Lung (tissue), 11 donors: ENCODE measurements at regions not wholly inside any gene's neighbourhood (a gene's known extent, or its start where the extent isn't known, plus 50 kb on each side); places are given as distances from the start of the nearest gene placed in this dataset.

Experiments
- ATAC-seq: fragments of 200-7000 bp; cut with Tn5 transposase; one replicate; pipeline ENCODE4 v1.9.1; 2020; ENCODE audit warnings: moderate number of reproducible peaks; ENCODE audit not compliant: insufficient read depth, low FRiP score
- DNase-seq, 3 donors: peaks; one replicate each; pipeline ENCODE4 v3.0.0-alpha.2; 2013 to 2017
- H3K27ac ChIP-seq, 2 donors: one replicate each; pipeline ENCODE4 v1.5.1; 2013; ENCODE audit warnings: mild to moderate bottlenecking in 2 of 2, moderate library complexity in 2 of 2, control low read depth in 1 of 2, inconsistent platforms in 1 of 2, low read depth in 1 of 2, low read length in 1 of 2
- H3K27me3 ChIP-seq, 3 donors: one replicate each; pipeline ENCODE4 v1.5.1; 2013; ENCODE audit warnings: low read length in 2 of 3; ENCODE audit not compliant: control insufficient read depth in 3 of 3, insufficient read depth in 3 of 3
- H3K36me3 ChIP-seq, 4 donors: one replicate each; pipeline ENCODE4 v1.5.1; 2013; ENCODE audit warnings: low read length in 4 of 4, mild to moderate bottlenecking in 1 of 4, moderate library complexity in 1 of 4; ENCODE audit not compliant: control insufficient read depth in 4 of 4, insufficient read depth in 4 of 4
- H3K4me1 ChIP-seq, 5 donors: one replicate each; pipeline ENCODE4 v1.5.1; 2013; ENCODE audit warnings: low read length in 5 of 5, mild to moderate bottlenecking in 2 of 5, moderate library complexity in 1 of 5; ENCODE audit not compliant: control insufficient read depth in 5 of 5, insufficient read depth in 5 of 5
- H3K4me3 ChIP-seq: one replicate; pipeline ENCODE4 v1.5.1; 2013; ENCODE audit warnings: mild to moderate bottlenecking, control low read depth, moderate library complexity
- H3K9ac ChIP-seq, 2 donors: one replicate each; pipeline ENCODE4 v1.5.1; 2013; ENCODE audit warnings: low read length in 2 of 2, control low read depth in 1 of 2; ENCODE audit not compliant: insufficient read depth in 1 of 2
- H3K9me3 ChIP-seq, 4 donors: one replicate each; pipeline ENCODE4 v1.5.1; 2013; ENCODE audit warnings: low read length in 3 of 4, mild to moderate bottlenecking in 1 of 4, moderate library complexity in 1 of 4; ENCODE audit not compliant: control insufficient read depth in 4 of 4, insufficient read depth in 3 of 4
- CTCF ChIP-seq: IDR thresholded peaks from 2 replicates; pipeline ENCODE4 v1.5.1; 2012; ENCODE audit warnings: mild to moderate bottlenecking; ENCODE audit errors: control extremely low read depth, extremely low read depth
- WGBS, 2 donors: extraction: QIAGEN DNeasy Blood & Tissue Kit; methylation state at CpG; one replicate each; pipeline ENCODE4 v1.1.7; 2013; 5-methylcytosine and 5-hydroxymethylcytosine counted together
- donor health status: control.
- donor health status: control.
- donor health status: Bipolar disorder and iron deficiency.
- donor health status: healthy.
- donor health status: DM: yes; HTN: yes; CAD: no.

- Histone ChIP-seq H3K36me3 (no peaks in the 10 kb centered on the region), H3K27me3 (no peaks in the 10 kb centered on the region), H3K9ac (no peak overlapping the region), H3K27ac (no peak overlapping the region), H3K4me1 (peaks cover 0 to 16% (median 1%) of the 10 kb centered on the region in 5 donors), H3K4me3 (no peak overlapping the region), H3K9me3 (no peaks in the 10 kb centered on the region)
- 90 to 96% methylated on average over 6 of the region's 6 CpGs for WGBS, 2 donors
- ATAC-seq: no peak
- TF ChIP-seq CTCF: no peak
- no peak for DNase-seq
Measured at GRCh38 chr7:136053689-136054485, 76.7 kb upstream of the MTPN start.

GRCh38 chr7:136051203-136051928 lies 74.2 kb upstream of the MTPN start:
- ATAC-seq: no peak
- no peak overlapping the region for H3K4me3 ChIP-seq
- DNase-seq: no peak
- no peak for TF ChIP-seq CTCF
- 93 to 96% methylated on average over 6 of the region's 6 CpGs for WGBS, 2 donors
- H3K27me3 ChIP-seq: no peaks in the 10 kb centered on the region
- H3K9ac ChIP-seq: no peak overlapping the region
- no peak overlapping the region for H3K27ac ChIP-seq
- H3K4me1 ChIP-seq: peaks cover 0 to 9% (median 0%) of the 10 kb centered on the region in 5 donors
- no peaks in the 10 kb centered on the region for H3K36me3 ChIP-seq
- H3K9me3 ChIP-seq: peaks cover 0 to 5% (median 0%) of the 10 kb centered on the region in 4 donors

- peak in 1 of 3 donors; percentile 29 for DNase-seq
- WGBS, 2 donors: 82 to 90% methylated on average over 7 of the region's 7 CpGs
- no peaks in the 10 kb centered on the region for H3K27me3 ChIP-seq
- H3K4me1 ChIP-seq: peaks cover 0 to 9% (median 0%) of the 10 kb centered on the region in 5 donors
- ATAC-seq: no peak
- H3K4me3 ChIP-seq: no peak overlapping the region
- H3K9me3 ChIP-seq: peaks cover 0 to 5% (median 0%) of the 10 kb centered on the region in 4 donors
- H3K36me3 ChIP-seq: no peaks in the 10 kb centered on the region
- no peak overlapping the region for H3K27ac ChIP-seq
- no peak overlapping the region for H3K9ac ChIP-seq
- no peak for TF ChIP-seq CTCF
Measured at GRCh38 chr7:136050462-136050847, 73.3 kb upstream of the MTPN start.
